ENCODE measurements at regions not wholly inside any gene's neighbourhood (a gene's known extent, or its start where the extent isn't known, plus 50 kb on each side); places are given as distances from the start of the nearest gene placed in this dataset.
"Not testable (repeated sequence)": the region's sequence is repeated elsewhere in the genome, so short reads cannot be mapped to it uniquely, and the experiment has no call there.

GRCh38 chr13:69649063-69649392 lies 458.6 kb upstream of the ATXN8OS start:
- no peak overlapping the region for H3K27ac Mint-ChIP-seq

GRCh38 chr13:69648340-69649062 lies 459.1 kb upstream of the ATXN8OS start:
- H3K27ac Mint-ChIP-seq = no peak overlapping the region
- H3K36me3 Mint-ChIP-seq (ENCODE audit: low read depth) = no peaks in the 10 kb centered on the region
- H3K27me3 Mint-ChIP-seq (ENCODE audit: insufficient read depth) = no peaks in the 10 kb centered on the region
- no peak for DNase-seq (ENCODE audit: low spot score)
- no peaks in the 10 kb centered on the region for H3K4me1 Mint-ChIP-seq (ENCODE audit: low read depth)
- intact Hi-C loops (cut with micrococcal nuclease) = no loop called here
- H3K4me3 Mint-ChIP-seq = no peak overlapping the region
- peaks cover 1% of the 10 kb centered on the region for H3K9me3 Mint-ChIP-seq

More at GRCh38 chr13:69649063-69649392, 458.6 kb upstream of the ATXN8OS start:
- Mint-ChIP-seq H3K36me3 (ENCODE audit: low read depth) (no peaks in the 10 kb centered on the region), H3K9me3 (no peaks in the 10 kb centered on the region), H3K27me3 (ENCODE audit: insufficient read depth) (no peaks in the 10 kb centered on the region), H3K4me1 (ENCODE audit: low read depth) (no peaks in the 10 kb centered on the region), H3K4me3 (no peak overlapping the region)
- no peak for DNase-seq (ENCODE audit: low spot score)
- intact Hi-C loops (cut with micrococcal nuclease) = no loop called here

- Mint-ChIP-seq H3K4me1 (ENCODE audit: low read depth) (no peaks in the 10 kb centered on the region), H3K36me3 (ENCODE audit: low read depth) (no peaks in the 10 kb centered on the region), H3K4me3 (no peak overlapping the region), H3K9me3 (peaks cover 7% of the 10 kb centered on the region), H3K27me3 (ENCODE audit: insufficient read depth) (no peaks in the 10 kb centered on the region), H3K27ac (no peak overlapping the region)
- intact Hi-C loops (cut with micrococcal nuclease) = no loop called here
- no peak for DNase-seq (ENCODE audit: low spot score)
These were observed 463.2 kb upstream of the ATXN8OS start for GRCh38 chr13:69644447-69644846.

- no peaks in the 10 kb centered on the region for H3K36me3 Mint-ChIP-seq (ENCODE audit: low read depth)
- no peak overlapping the region for H3K4me3 Mint-ChIP-seq
- intact Hi-C loops (cut with micrococcal nuclease) = no loop called here
These were observed 465.9 kb upstream of the ATXN8OS start for GRCh38 chr13:69641773-69642172.

GRCh38 chr13:69633044-69633443 lies 474.6 kb upstream of the ATXN8OS start:
- intact Hi-C loops (cut with micrococcal nuclease) = no loop called here
- no peak overlapping the region for H3K27ac Mint-ChIP-seq
- H3K9me3 Mint-ChIP-seq = peaks cover 9% of the 10 kb centered on the region

More at GRCh38 chr13:69641773-69642172, 465.9 kb upstream of the ATXN8OS start:
- H3K9me3 Mint-ChIP-seq = peaks cover 18% of the 10 kb centered on the region
- no peak for DNase-seq (ENCODE audit: low spot score)
- H3K27me3 Mint-ChIP-seq (ENCODE audit: insufficient read depth) = no peaks in the 10 kb centered on the region
- no peaks in the 10 kb centered on the region for H3K4me1 Mint-ChIP-seq (ENCODE audit: low read depth)
- no peak overlapping the region for H3K27ac Mint-ChIP-seq

GRCh38 chr13:69623973-69624372 lies 483.7 kb upstream of the ATXN8OS start:
- Mint-ChIP-seq H3K27me3 (ENCODE audit: insufficient read depth) (no peaks in the 10 kb centered on the region), H3K9me3 (no peaks in the 10 kb centered on the region), H3K36me3 (ENCODE audit: low read depth) (no peaks in the 10 kb centered on the region), H3K4me3 (no peak overlapping the region), H3K27ac (no peak overlapping the region), H3K4me1 (ENCODE audit: low read depth) (no peaks in the 10 kb centered on the region)
- intact Hi-C loops (cut with micrococcal nuclease) = no loop called here
- DNase-seq (ENCODE audit: low spot score) = no peak

More at GRCh38 chr13:69633044-69633443, 474.6 kb upstream of the ATXN8OS start:
- no peaks in the 10 kb centered on the region for H3K4me1 Mint-ChIP-seq (ENCODE audit: low read depth)
- no peaks in the 10 kb centered on the region for H3K27me3 Mint-ChIP-seq (ENCODE audit: insufficient read depth)
- H3K4me3 Mint-ChIP-seq = no peak overlapping the region
- DNase-seq (ENCODE audit: low spot score) = no peak
- no peaks in the 10 kb centered on the region for H3K36me3 Mint-ChIP-seq (ENCODE audit: low read depth)

GRCh38 chr13:69619651-69620050 lies 488.0 kb upstream of the ATXN8OS start:
- Mint-ChIP-seq H3K27me3 (ENCODE audit: insufficient read depth) (no peaks in the 10 kb centered on the region), H3K4me3 (no peak overlapping the region), H3K4me1 (ENCODE audit: low read depth) (no peaks in the 10 kb centered on the region), H3K27ac (no peak overlapping the region), H3K9me3 (no peaks in the 10 kb centered on the region), H3K36me3 (ENCODE audit: low read depth) (no peaks in the 10 kb centered on the region)
- intact Hi-C loops (cut with micrococcal nuclease) = no loop called here
- DNase-seq (ENCODE audit: low spot score) = no peak

- Mint-ChIP-seq H3K27ac (no peak overlapping the region), H3K4me1 (ENCODE audit: low read depth) (no peaks in the 10 kb centered on the region), H3K9me3 (no peaks in the 10 kb centered on the region), H3K36me3 (ENCODE audit: low read depth) (no peaks in the 10 kb centered on the region), H3K27me3 (ENCODE audit: insufficient read depth) (no peaks in the 10 kb centered on the region), H3K4me3 (no peak overlapping the region)
- intact Hi-C loops (cut with micrococcal nuclease) = no loop called here
- no peak for DNase-seq (ENCODE audit: low spot score)
These were observed 488.8 kb upstream of the ATXN8OS start for GRCh38 chr13:69618838-69619237.

- Mint-ChIP-seq H3K36me3 (ENCODE audit: low read depth) (no peaks in the 10 kb centered on the region), H3K4me1 (ENCODE audit: low read depth) (no peaks in the 10 kb centered on the region), H3K27me3 (ENCODE audit: insufficient read depth) (no peaks in the 10 kb centered on the region), H3K27ac (no peak overlapping the region), H3K9me3 (no peaks in the 10 kb centered on the region), H3K4me3 (no peak overlapping the region)
- DNase-seq (ENCODE audit: low spot score) = no peak
- intact Hi-C loops (cut with micrococcal nuclease) = no loop called here
These were observed 489.2 kb upstream of the ATXN8OS start for GRCh38 chr13:69618393-69618792.

- H3K4me3 Mint-ChIP-seq = no peak overlapping the region
- no peak for DNase-seq (ENCODE audit: low spot score)
These were observed 490.0 kb upstream of the ATXN8OS start for GRCh38 chr13:69617587-69617986.

GRCh38 chr13:69616396-69616795 lies 491.2 kb upstream of the ATXN8OS start:
- intact Hi-C loops (cut with micrococcal nuclease) = no loop called here
- no peaks in the 10 kb centered on the region for H3K4me1 Mint-ChIP-seq (ENCODE audit: low read depth)
- no peaks in the 10 kb centered on the region for H3K9me3 Mint-ChIP-seq
- H3K27me3 Mint-ChIP-seq (ENCODE audit: insufficient read depth) = no peaks in the 10 kb centered on the region
- H3K4me3 Mint-ChIP-seq = no peak overlapping the region
- no peaks in the 10 kb centered on the region for H3K36me3 Mint-ChIP-seq (ENCODE audit: low read depth)
- no peak for DNase-seq (ENCODE audit: low spot score)
- no peak overlapping the region for H3K27ac Mint-ChIP-seq

More at GRCh38 chr13:69617587-69617986, 490.0 kb upstream of the ATXN8OS start:
- no peak overlapping the region for H3K27ac Mint-ChIP-seq
- H3K4me1 Mint-ChIP-seq (ENCODE audit: low read depth) = no peaks in the 10 kb centered on the region
- no peaks in the 10 kb centered on the region for H3K9me3 Mint-ChIP-seq
- no peaks in the 10 kb centered on the region for H3K27me3 Mint-ChIP-seq (ENCODE audit: insufficient read depth)
- intact Hi-C loops (cut with micrococcal nuclease) = no loop called here
- no peaks in the 10 kb centered on the region for H3K36me3 Mint-ChIP-seq (ENCODE audit: low read depth)

GRCh38 chr13:69615055-69615454 lies 492.6 kb upstream of the ATXN8OS start:
- H3K36me3 Mint-ChIP-seq (ENCODE audit: low read depth); H3K4me3 Mint-ChIP-seq; H3K27me3 Mint-ChIP-seq (ENCODE audit: insufficient read depth); intact Hi-C loops (cut with micrococcal nuclease); H3K9me3 Mint-ChIP-seq; H3K4me1 Mint-ChIP-seq (ENCODE audit: low read depth); H3K27ac Mint-ChIP-seq; DNase-seq (ENCODE audit: low spot score): not testable (repeated sequence)

- no peaks in the 10 kb centered on the region for H3K27me3 Mint-ChIP-seq (ENCODE audit: insufficient read depth)
- no peak overlapping the region for H3K27ac Mint-ChIP-seq
- no peak for DNase-seq (ENCODE audit: low spot score)
- H3K36me3 Mint-ChIP-seq (ENCODE audit: low read depth) = no peaks in the 10 kb centered on the region
- peaks cover 9% of the 10 kb centered on the region for H3K9me3 Mint-ChIP-seq
- intact Hi-C loops (cut with micrococcal nuclease) = no loop called here
- H3K4me1 Mint-ChIP-seq (ENCODE audit: low read depth) = no peaks in the 10 kb centered on the region
- no peak overlapping the region for H3K4me3 Mint-ChIP-seq
These were observed 502.9 kb upstream of the ATXN8OS start for GRCh38 chr13:69604698-69605097.

All from activated T-helper 1 cell treated with anti-CD3 and anti-CD28 coated beads, Interleukin-12 subunit alpha, Interleukin-12 subunit beta, Interleukin-2, Interleukin-4 antibody, amounts not matched to agents 30 ng/mL and 10 ng/mL and 1 ng/mL, durations not matched to agents 14 hours and 24 hours and 36 hours (primary cell).